HG02763 (cell line): ENCODE measurements at regions not wholly inside any gene's neighbourhood (a gene's known extent, or its start where the extent isn't known, plus 50 kb on each side); places are given as distances from the start of the nearest gene placed in this dataset.

ENCODE experiments used
- ATAC-seq: cut with Tn5 transposase; IDR thresholded peaks from one replicate; pipeline ENCODE4 v1.9.1; 2021; ENCODE audit warnings: mild to moderate bottlenecking, moderate library complexity; ENCODE audit not compliant: unreplicated experiment

GRCh38 chr4:58561170-58561569, 1451.0 kb upstream of the IGFBP7 start:
- ATAC-seq, result no peak

DNA sequence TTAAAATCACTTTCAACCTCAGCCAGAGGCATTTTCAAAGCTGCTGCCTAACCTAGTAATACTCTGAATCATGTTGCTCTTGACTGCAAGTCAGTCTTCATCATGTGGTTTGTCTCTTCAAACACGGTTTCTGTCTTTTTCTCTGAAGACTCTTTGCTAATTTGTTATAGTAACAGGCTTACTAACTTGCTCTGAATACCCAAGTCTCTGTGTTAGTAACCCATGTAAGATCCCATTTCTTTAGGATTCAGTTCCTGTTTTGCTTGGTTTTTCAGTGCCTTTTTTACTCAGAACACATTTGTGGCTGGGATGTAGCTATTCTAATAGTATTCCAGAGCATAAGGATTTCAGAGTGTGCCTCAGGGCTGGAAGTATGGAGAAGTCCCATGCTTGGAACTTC, 1450.6 kb upstream of the IGFBP7 start:
- ATAC-seq, result no peak

DNA sequence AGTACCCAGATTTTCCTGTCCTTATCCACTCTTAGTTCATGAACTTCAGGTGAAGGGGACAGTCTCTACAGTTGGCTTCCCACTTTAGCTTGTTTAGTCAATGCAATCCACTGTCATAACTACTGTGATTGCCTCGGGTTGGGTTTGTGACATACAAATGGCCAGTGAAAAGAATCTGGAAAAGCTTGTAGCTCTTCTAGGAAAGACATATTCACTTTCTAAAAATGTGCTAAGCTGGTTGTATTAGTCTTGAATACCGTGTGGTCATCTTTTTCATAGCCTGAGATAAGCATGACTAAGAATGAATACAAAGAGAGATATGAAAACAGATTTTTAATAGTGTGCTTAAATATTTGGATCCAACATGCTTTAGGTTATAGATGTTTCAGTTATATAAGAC, 1443.5 kb upstream of the IGFBP7 start:
- no peak for ATAC-seq

- no peak for ATAC-seq
Observed at GRCh38 chr4:58553031-58553430, 1442.8 kb upstream of the IGFBP7 start.

GRCh38 chr4:58551676-58552075, 1441.5 kb upstream of the IGFBP7 start:
- ATAC-seq, result no peak

GRCh38 chr4:58543465-58543864, 1433.3 kb upstream of the IGFBP7 start:
- ATAC-seq, result no peak

DNA sequence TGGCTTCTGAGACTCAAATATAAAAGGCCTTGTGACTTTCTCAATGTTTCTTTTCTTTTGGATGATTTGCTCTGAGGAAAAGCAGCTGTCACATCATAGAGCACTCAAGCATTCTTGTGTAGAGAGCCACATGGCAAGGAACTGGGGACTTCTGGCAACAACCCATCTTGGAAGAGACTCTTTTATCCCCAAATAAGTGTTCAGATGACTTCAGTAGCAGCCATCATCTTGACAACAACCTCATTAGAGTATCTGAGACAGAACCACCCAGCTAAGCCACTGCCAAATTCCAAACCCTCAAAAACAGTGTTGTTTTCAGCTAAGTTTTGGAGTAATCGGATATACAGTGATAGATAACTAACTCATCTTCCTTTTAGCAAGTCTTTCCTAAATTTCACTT, 1431.7 kb upstream of the IGFBP7 start:
- no peak for ATAC-seq

GRCh38 chr4:58522765-58523382, 1412.7 kb upstream of the IGFBP7 start:
- ATAC-seq, result no peak

GRCh38 chr4:58515226-58515625, 1405.0 kb upstream of the IGFBP7 start:
- ATAC-seq, result no peak

GRCh38 chr4:58514299-58514698, 1404.1 kb upstream of the IGFBP7 start:
- ATAC-seq, result no peak

GRCh38 chr4:58510652-58511051, 1400.5 kb upstream of the IGFBP7 start:
- ATAC-seq, result no peak

DNA sequence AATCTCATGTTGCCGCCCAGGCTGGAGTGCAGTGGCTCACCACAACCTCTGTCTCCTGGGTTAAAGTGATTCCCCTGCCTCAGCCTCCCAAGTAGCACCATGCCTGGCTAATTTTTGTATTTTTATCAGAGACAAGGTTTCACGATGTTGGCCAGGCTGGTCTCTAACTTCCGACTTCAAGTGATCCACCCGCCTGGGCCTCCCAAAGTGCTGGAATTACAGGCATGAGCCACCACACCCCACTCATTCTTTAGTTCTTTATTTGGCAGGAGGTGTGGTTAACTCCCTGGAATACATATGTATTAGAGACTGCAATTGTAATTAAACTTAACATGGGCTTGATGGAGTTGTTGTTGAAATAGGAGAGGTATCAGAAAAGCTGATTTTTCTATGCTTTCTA, 1396.9 kb upstream of the IGFBP7 start:
- no peak for ATAC-seq

DNA sequence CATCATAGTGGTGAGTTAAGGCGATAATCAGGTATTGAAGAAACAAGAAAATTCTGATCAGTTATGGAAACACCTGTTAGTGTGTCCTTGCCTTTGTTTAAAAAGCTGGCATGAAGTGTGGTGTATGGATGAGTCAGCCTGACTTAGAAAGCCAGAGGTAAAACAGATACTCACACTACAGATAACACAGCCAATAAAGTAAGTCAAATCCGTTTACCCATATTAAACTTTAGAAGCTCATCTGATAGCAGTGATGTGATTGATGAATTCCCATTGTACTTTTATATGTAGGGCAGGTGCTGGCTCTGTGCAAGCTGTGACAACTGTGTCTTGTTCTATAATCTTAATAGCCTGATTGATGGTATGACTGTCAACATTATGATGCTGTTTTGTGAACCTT, 1392.7 kb upstream of the IGFBP7 start:
- ATAC-seq, result no peak

GRCh38 chr4:58499182-58499581, 1389.0 kb upstream of the IGFBP7 start:
- no peak for ATAC-seq

DNA sequence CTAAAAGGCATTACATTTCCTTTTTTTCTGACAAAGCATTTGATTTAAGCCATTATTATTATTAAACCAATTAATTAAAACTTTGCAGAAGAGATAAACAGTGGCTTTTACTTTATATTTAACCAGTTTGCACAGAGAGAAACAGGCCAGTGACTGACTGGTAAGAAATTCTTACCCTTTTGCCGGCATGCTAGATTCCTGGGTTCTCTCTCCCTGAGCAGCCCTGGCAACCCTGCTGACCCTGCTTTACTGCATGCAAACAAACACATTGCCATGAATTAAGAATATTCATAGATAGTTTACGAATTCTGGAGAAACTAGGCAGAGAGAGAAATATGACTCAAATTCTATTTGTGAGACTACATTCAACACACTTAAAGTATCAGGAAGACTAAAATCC, 1381.4 kb upstream of the IGFBP7 start:
- no peak for ATAC-seq

DNA sequence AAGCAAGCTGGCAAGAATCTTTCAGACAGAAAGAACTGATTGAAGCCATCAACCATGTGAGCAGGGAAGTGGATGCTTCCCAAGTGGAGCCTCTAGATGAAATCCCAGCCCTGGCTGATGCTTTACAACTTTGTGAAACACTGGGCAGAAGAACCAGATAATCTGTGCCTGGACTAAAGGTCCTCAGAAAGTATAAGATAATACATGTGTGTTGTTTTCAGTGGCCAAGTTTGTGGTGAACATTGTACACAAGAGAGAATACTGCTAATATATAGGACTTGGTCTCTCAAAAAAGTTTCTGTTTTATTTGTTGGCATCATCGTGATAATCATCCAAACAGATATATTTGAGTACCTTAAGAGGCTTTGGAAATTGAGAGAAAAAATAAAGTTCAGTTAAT, 1367.8 kb upstream of the IGFBP7 start:
- no peak for ATAC-seq

DNA sequence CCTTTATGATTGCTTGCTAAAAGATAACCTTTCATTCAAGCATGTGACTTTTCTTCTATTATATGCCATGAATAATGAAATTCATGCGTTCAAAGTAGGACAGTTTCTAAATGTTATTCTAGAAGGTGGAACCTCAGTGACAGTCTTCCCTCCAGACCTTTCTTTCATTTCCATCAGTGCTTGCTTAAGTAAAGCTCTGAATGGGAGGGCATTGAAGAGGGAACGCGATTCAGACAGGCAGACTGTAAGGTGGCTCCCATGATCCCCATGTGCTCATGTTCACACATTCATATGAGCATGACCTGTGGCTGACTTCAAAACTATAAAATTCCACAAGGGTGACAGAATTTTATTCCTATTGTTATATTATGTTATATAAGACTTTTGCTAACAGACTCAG, 1367.3 kb upstream of the IGFBP7 start:
- ATAC-seq, result no peak

GRCh38 chr4:58475097-58475496, 1364.9 kb upstream of the IGFBP7 start:
- no peak for ATAC-seq

GRCh38 chr4:58465031-58465430, 1354.8 kb upstream of the IGFBP7 start:
- no peak for ATAC-seq

DNA sequence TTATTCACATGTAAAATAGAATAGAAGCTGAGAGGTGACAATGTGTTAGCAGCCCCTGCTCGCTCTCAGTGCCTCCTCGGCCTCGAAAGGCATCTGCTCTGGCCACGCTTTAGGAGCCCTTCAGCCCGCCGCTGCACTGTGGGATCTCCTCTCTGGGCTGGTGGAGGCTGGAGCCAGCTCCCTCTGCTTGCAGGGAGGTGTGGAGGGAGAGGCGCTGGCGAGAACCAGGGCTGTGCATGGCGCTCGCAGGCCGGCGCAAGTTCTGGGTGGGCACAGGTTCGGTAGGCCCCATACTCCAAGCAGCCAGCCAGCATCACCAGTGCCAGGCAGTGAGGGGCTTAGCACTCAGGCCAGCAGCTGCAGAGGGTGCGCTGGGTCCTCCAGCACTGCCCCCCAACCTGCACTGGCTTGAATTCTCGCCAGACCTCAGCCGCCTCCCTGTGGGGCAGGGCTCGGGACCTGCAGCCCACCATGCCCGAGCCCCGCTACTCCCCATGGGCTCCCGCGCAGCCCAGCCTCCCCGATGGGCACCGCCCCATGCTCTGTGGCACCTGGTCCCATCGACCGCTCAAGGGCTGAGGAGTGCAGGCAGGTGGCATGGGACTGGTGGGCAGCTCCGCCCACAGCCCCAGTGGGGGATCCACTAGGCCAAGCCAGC, 1346.7 kb upstream of the IGFBP7 start:
- no peak for ATAC-seq

GRCh38 chr4:58453956-58454355, 1343.8 kb upstream of the IGFBP7 start:
- ATAC-seq, result peak; percentile 64

- ATAC-seq, result no peak
Observed at GRCh38 chr4:58451707-58452106, 1341.5 kb upstream of the IGFBP7 start.

DNA sequence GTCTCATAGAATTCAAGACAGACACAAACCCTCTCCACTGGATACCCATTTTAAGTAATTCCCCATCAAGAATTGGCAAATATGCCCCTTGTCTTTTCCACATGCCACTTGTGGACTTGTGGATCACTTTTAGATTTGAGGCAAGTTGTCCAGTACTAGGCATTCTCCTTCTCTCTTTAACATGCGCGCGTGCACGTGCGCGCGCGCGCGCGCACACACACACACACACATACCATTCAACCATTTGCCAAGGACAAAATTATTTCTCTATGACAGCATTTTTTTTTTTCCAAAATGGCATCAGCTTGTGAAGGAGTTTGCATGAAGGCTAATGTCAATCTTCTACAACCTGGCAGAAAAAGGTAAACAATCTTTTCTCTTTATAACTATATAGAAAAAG, 1325.7 kb upstream of the IGFBP7 start:
- no peak for ATAC-seq
